ENCODE measurements at regions not wholly inside any gene's neighbourhood (a gene's known extent, or its start where the extent isn't known, plus 50 kb on each side); places are given as distances from the start of the nearest gene placed in this dataset.

DNA sequence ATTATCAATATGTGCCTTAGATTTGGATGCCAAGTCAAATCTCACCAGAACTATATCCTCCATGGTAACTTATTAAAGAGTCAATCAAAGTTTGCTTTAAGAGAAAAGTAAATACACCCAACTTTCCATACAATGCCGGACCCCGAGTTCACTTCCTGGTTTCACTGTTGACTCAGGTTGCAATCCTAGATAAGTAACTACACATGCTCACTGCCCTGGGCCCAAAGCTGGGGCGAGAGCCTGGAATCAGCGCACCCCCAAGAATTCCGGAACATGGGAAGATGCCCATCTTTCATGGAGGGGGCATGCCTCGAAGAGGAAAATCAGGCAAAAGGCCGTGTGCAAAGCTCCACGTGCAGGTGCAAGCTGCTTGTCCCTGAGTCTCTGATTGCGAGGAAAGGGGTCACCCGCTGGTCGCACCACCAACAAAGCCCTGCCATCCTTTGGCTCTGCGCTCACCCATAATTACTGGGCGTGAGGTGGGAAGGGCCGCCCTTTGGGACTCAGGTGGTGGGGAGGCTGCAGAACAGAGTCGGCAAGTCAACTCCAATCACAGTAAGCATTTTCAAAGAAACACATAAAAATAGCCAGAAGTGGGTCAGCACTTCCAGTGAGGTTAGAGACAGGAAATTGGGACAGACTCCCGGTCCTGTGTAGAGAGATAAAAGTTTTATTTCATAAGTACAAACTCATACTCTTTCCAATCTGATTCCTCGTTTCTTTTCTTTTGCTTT is 167.7 kb downstream of the TOMM20 start:
- no peak for TF ChIP-seq CTCF (IDR thresholded peaks at IDR 0.05)
- TF ChIP-seq POLR2A (IDR thresholded peaks at IDR 0.05) = no peak
